Skeletal muscle cell (primary cell): ENCODE measurements at regions not wholly inside any gene's neighbourhood (a gene's known extent, or its start where the extent isn't known, plus 50 kb on each side); places are given as distances from the start of the nearest gene placed in this dataset.

Source experiments
- DNase-seq: peaks from one replicate; pipeline ENCODE4 v3.0.0-alpha.2; 2010; ENCODE audit warnings: low read depth
- H3K4me3 ChIP-seq: 2 replicates; pipeline ENCODE4 v1.5.1; 2011; ENCODE audit warnings: low read depth, mild to moderate bottlenecking, control low read depth, low read length, moderate library complexity

- no peak overlapping the region for H3K4me3 ChIP-seq
- DNase-seq = no peak
Observed at GRCh38 chr2:207283356-207283755, 117.6 kb upstream of the KLF7 start.

GRCh38 chr2:207284556-207285472, 119.1 kb upstream of the KLF7 start:
- no peak overlapping the region for H3K4me3 ChIP-seq
- DNase-seq = no peak

- no peak overlapping the region for H3K4me3 ChIP-seq
- DNase-seq = no peak
Observed at GRCh38 chr2:207285473-207285815, 119.7 kb upstream of the KLF7 start.

GRCh38 chr2:207286106-207286505, 120.4 kb upstream of the KLF7 start:
- DNase-seq = no peak
- no peak overlapping the region for H3K4me3 ChIP-seq

- DNase-seq = no peak
- H3K4me3 ChIP-seq = no peak overlapping the region
Observed at GRCh38 chr2:207288628-207289027, 122.9 kb upstream of the KLF7 start.

- no peak overlapping the region for H3K4me3 ChIP-seq
- no peak for DNase-seq
Observed at GRCh38 chr2:207289295-207290018, 123.7 kb upstream of the KLF7 start.

- no peak overlapping the region for H3K4me3 ChIP-seq
- DNase-seq = no peak
Observed at GRCh38 chr2:207290833-207291624, 125.3 kb upstream of the KLF7 start.

- no peak overlapping the region for H3K4me3 ChIP-seq
- no peak for DNase-seq
Observed at GRCh38 chr2:207291625-207292252, 126.0 kb upstream of the KLF7 start.

GRCh38 chr2:207296265-207296948, 130.7 kb upstream of the KLF7 start:
- no peak for DNase-seq
- H3K4me3 ChIP-seq = no peak overlapping the region

GRCh38 chr2:207300817-207301216, 135.1 kb upstream of the KLF7 start:
- no peak overlapping the region for H3K4me3 ChIP-seq
- no peak for DNase-seq

GRCh38 chr2:207304761-207305160, 139.0 kb upstream of the KLF7 start:
- DNase-seq = no peak

GRCh38 chr2:207308519-207309224, 142.9 kb upstream of the KLF7 start:
- H3K4me3 ChIP-seq = no peak overlapping the region
- no peak for DNase-seq

More at GRCh38 chr2:207304761-207305160, 139.0 kb upstream of the KLF7 start:
- H3K4me3 ChIP-seq = no peak overlapping the region

- peak; percentile 100 for DNase-seq
- no peak overlapping the region for H3K4me3 ChIP-seq
Observed at GRCh38 chr2:207311316-207312005, 145.7 kb upstream of the KLF7 start.

GRCh38 chr2:207312006-207312356, 146.2 kb upstream of the KLF7 start:
- H3K4me3 ChIP-seq = no peak overlapping the region
- DNase-seq = no peak

- H3K4me3 ChIP-seq = no peak overlapping the region
- no peak for DNase-seq
Observed at GRCh38 chr2:207313947-207314346, 148.2 kb upstream of the KLF7 start.

- no peak overlapping the region for H3K4me3 ChIP-seq
- no peak for DNase-seq
Observed at GRCh38 chr2:207315131-207315530, 149.4 kb upstream of the KLF7 start.

- no peak for DNase-seq
- no peak overlapping the region for H3K4me3 ChIP-seq
Observed at GRCh38 chr2:207316484-207316883, 150.7 kb upstream of the KLF7 start.

- H3K4me3 ChIP-seq = no peak overlapping the region
- DNase-seq = no peak
Observed at GRCh38 chr2:207316906-207317305, 151.2 kb upstream of the KLF7 start.
